Neuronal stem cell (in vitro differentiated cells): ENCODE measurements at regions not wholly inside any gene's neighbourhood (a gene's known extent, or its start where the extent isn't known, plus 50 kb on each side); places are given as distances from the start of the nearest gene placed in this dataset.

ENCODE experiments used
- DNase-seq: peaks from one replicate; pipeline ENCODE4 v3.0.0-alpha.2; 2013; ENCODE audit warnings: low spot score
- H2AFZ ChIP-seq: one replicate; pipeline ENCODE4 v1.6.1; 2013; ENCODE audit warnings: mild to moderate bottlenecking, low read length, inconsistent platforms
- H2AK5ac ChIP-seq: 2 replicates; pipeline ENCODE4 v1.6.1; 2013; ENCODE audit warnings: low read depth, mild to moderate bottlenecking, inconsistent platforms, low read length, moderate library complexity, mixed read lengths
- H2BK120ac ChIP-seq: 2 replicates; pipeline ENCODE4 v1.6.1; 2013; ENCODE audit warnings: low read depth, mild to moderate bottlenecking, inconsistent platforms, low read length, moderate library complexity, mixed read lengths
- H2BK12ac ChIP-seq: one replicate; pipeline ENCODE4 v1.6.1; 2013; ENCODE audit warnings: low read length, inconsistent platforms
- H2BK15ac ChIP-seq: 2 replicates; pipeline ENCODE4 v1.6.1; 2013; ENCODE audit warnings: mild to moderate bottlenecking, low read length, inconsistent platforms, mixed read lengths
- H2BK5ac ChIP-seq: one replicate; pipeline ENCODE4 v1.6.1; 2013; ENCODE audit warnings: inconsistent platforms, mild to moderate bottlenecking, low read length, moderate library complexity
- H3K14ac ChIP-seq: one replicate; pipeline ENCODE4 v1.6.1; 2013; ENCODE audit warnings: low read length, inconsistent platforms
- H3K18ac ChIP-seq: 2 replicates; pipeline ENCODE4 v1.6.1; 2013; ENCODE audit warnings: low read length, inconsistent platforms
- H3K23ac ChIP-seq: 2 replicates; pipeline ENCODE4 v1.6.1; 2013; ENCODE audit warnings: low read depth, mild to moderate bottlenecking, mixed read lengths, low read length, inconsistent platforms; ENCODE audit not compliant: poor library complexity
- H3K27ac ChIP-seq: replicated peaks from 3 replicates; pipeline ENCODE4 v1.5.1; 2013; ENCODE audit warnings: low read length, inconsistent platforms
- H3K27me3 ChIP-seq, 3 experiments: 2 replicates each; pipeline ENCODE4 v1.6.1; 2013; ENCODE audit warnings: low read length in 3 of 3, mild to moderate bottlenecking in 2 of 3, inconsistent platforms in 1 of 3, low read depth in 1 of 3, mixed read lengths in 1 of 3, moderate library complexity in 1 of 3; ENCODE audit not compliant: control insufficient read depth in 3 of 3, insufficient read depth in 3 of 3
- H3K36me3 ChIP-seq, 2 donors: replicated peaks in 1 of 2; 2 replicates each; pipeline ENCODE4 v1.6.1; 2013; ENCODE audit warnings: low read length in 2 of 2; ENCODE audit not compliant: control insufficient read depth in 2 of 2, insufficient read depth in 2 of 2
- H3K4ac ChIP-seq: 2 replicates; pipeline ENCODE4 v1.6.1; 2013; ENCODE audit warnings: inconsistent platforms, mild to moderate bottlenecking, low read length, moderate library complexity
- H3K4me1 ChIP-seq, 2 donors: 1 replicate in 1 of 2; 2 replicates in 1 of 2; pipeline ENCODE4 v1.6.1; 2013; ENCODE audit warnings: low read length in 2 of 2, low read depth in 1 of 2; ENCODE audit not compliant: control insufficient read depth in 2 of 2, insufficient read depth in 1 of 2
- H3K4me2 ChIP-seq: one replicate; pipeline ENCODE4 v1.6.1; 2013; ENCODE audit warnings: mild to moderate bottlenecking, low read length, inconsistent platforms; ENCODE audit not compliant: insufficient read depth, poor library complexity, severe bottlenecking
- H3K4me3 ChIP-seq, 2 donors: 2 replicates each; pipeline ENCODE4 v1.5.1; 2013; ENCODE audit warnings: low read length in 2 of 2, mild to moderate bottlenecking in 2 of 2, inconsistent platforms in 1 of 2, moderate library complexity in 1 of 2
- H3K79me1 ChIP-seq: one replicate; pipeline ENCODE4 v1.6.1; 2013; ENCODE audit warnings: low read depth, mild to moderate bottlenecking, inconsistent platforms, low read length, moderate library complexity
- H3K9ac ChIP-seq: one replicate; pipeline ENCODE4 v1.6.1; 2013; ENCODE audit warnings: mild to moderate bottlenecking, low read depth, low read length, inconsistent platforms; ENCODE audit not compliant: poor library complexity
- H3K9me3 ChIP-seq, 2 donors: replicated peaks in 1 of 2; 2 replicates each; pipeline versions ENCODE3 to v1.6.1; 2013; ENCODE audit warnings: low read length in 2 of 2, mild to moderate bottlenecking in 2 of 2, inconsistent platforms in 1 of 2, low read depth in 1 of 2, mixed read lengths in 1 of 2, moderate library complexity in 1 of 2; ENCODE audit not compliant: control insufficient read depth in 2 of 2, insufficient read depth in 1 of 2
- H4K8ac ChIP-seq: one replicate; pipeline ENCODE4 v1.6.1; 2013; ENCODE audit warnings: low read depth, mild to moderate bottlenecking, inconsistent platforms, low read length, moderate library complexity
- H4K91ac ChIP-seq: one replicate; pipeline ENCODE4 v1.6.1; 2013; ENCODE audit warnings: low read length, low read depth, mild to moderate bottlenecking, inconsistent platforms; ENCODE audit not compliant: poor library complexity
- WGBS, 2 donors: extraction: QIAGEN DNeasy Blood & Tissue Kit; methylation state at CpG; one replicate each; pipeline ENCODE4 v1.1.7; 2013; ENCODE audit warnings: missing lambda C conversion rate in 2 of 2, mixed read lengths in 1 of 2; ENCODE audit not compliant: insufficient read length in 2 of 2, insufficient replicate concordance in 1 of 2; ENCODE audit errors: extremely low coverage in 2 of 2; 5-methylcytosine and 5-hydroxymethylcytosine counted together

DNA sequence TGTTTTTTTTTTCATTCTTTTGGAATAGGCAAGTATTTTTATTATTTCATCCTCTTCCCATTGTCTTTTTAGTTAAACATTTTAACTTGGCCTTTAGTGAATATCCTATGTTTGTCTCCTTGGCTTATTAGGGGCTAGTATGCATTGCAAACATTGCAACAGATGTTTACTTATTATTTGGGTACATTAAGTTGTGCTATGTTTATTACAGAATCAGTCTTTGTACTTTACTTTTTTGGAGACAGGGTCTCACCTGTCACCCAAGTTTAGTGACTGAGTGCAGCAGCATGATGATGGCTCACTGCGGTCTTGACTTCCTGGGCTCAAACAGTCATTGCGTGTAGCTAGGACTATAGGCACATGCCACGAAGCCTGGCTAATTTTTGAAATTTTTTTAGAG is 51.1 kb upstream of the NUDT6 start:
- no peak overlapping the region for H3K4me3 ChIP-seq

DNA sequence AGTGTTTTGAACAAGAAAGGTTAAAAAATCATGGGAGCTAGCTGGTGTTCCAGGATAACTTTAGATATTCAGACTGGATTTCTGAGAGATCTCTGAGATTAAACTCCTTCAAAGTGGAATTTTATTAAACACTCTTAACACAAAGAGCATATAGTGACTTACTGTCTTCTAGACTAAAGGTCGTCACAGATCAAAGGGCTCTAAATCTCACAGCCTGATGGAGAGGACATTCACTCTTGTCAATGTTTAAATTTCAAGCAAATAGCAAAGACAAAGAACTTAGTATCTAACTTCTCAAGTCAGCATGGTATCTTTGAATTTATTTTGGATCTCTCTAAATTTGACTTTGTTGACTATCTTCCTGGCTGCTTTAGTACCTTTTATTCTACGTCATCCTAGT is 53.7 kb upstream of the NUDT6 start:
- H3K27me3 ChIP-seq = no peaks in the 10 kb centered on the region
- peaks cover 2% of the 10 kb centered on the region for H3K79me1 ChIP-seq
- H3K23ac ChIP-seq = no peak overlapping the region
- H4K91ac ChIP-seq = no peak overlapping the region
- H3K36me3 ChIP-seq = peaks cover 26 to 61% of the 10 kb centered on the region in 2 donors
- H3K4me3 ChIP-seq = no peak overlapping the region
- no peak overlapping the region for H2BK120ac ChIP-seq
- H3K14ac ChIP-seq = no peak overlapping the region
- H3K4ac ChIP-seq = no peak overlapping the region
- WGBS, 2 donors = no CpG with 5 or more reads among the region's 2 CpGs
- DNase-seq = no peak
- H2AFZ ChIP-seq = no peak overlapping the region
- H2BK12ac ChIP-seq = no peak overlapping the region
- H2BK5ac ChIP-seq = no peak overlapping the region
- H3K4me1 ChIP-seq = no peaks in the 10 kb centered on the region
- H3K18ac ChIP-seq = no peak overlapping the region
- H3K9me3 ChIP-seq = peaks cover 20 to 53% of the 10 kb centered on the region in 2 donors
- no peak overlapping the region for H2BK15ac ChIP-seq
- no peak overlapping the region for H3K4me2 ChIP-seq
- H3K9ac ChIP-seq = no peak overlapping the region
- H4K8ac ChIP-seq = no peak overlapping the region
- H2AK5ac ChIP-seq = no peak overlapping the region
- H3K27ac ChIP-seq = no peak overlapping the region

More for the DNA sequence above, 51.1 kb upstream of the NUDT6 start:
- Histone ChIP-seq H3K27me3 (no peaks in the 10 kb centered on the region), H3K9ac (no peak overlapping the region), H3K36me3 (peaks cover 17 to 50% of the 10 kb centered on the region in 2 donors), H3K4me1 (no peaks in the 10 kb centered on the region), H2AFZ (no peak overlapping the region), H3K18ac (no peak overlapping the region), H2BK12ac (no peak overlapping the region), H4K8ac (no peak overlapping the region), H3K27ac (no peak overlapping the region), H2BK120ac (no peak overlapping the region), H3K14ac (no peak overlapping the region), H2AK5ac (no peak overlapping the region), H2BK5ac (no peak overlapping the region), H3K9me3 (peaks cover 19 to 39% of the 10 kb centered on the region in 2 donors), H3K79me1 (peaks cover 2% of the 10 kb centered on the region), H3K4me2 (no peak overlapping the region), H3K23ac (no peak overlapping the region), H3K4ac (no peak overlapping the region), H2BK15ac (no peak overlapping the region), H4K91ac (no peak overlapping the region)
- WGBS, 2 donors = no CpG with 5 or more reads among the region's 3 CpGs
- no peak for DNase-seq

- Histone ChIP-seq H2AFZ (no peak overlapping the region), H3K23ac (peak overlapping the region; percentile 73), H4K8ac (no peak overlapping the region), H3K4me1 (no peaks in the 10 kb centered on the region), H3K9ac (peak overlapping the region; percentile 30), H3K4me3 (no peak overlapping the region), H3K4me2 (no peak overlapping the region), H4K91ac (no peak overlapping the region), H2BK5ac (no peak overlapping the region), H3K79me1 (peaks cover 2% of the 10 kb centered on the region), H3K27me3 (no peaks in the 10 kb centered on the region), H3K9me3 (peaks cover 20 to 53% of the 10 kb centered on the region in 2 donors), H2BK120ac (no peak overlapping the region), H2BK12ac (no peak overlapping the region), H3K36me3 (peaks cover 26 to 65% of the 10 kb centered on the region in 2 donors), H2BK15ac (no peak overlapping the region), H2AK5ac (no peak overlapping the region), H3K27ac (no peak overlapping the region), H3K14ac (no peak overlapping the region), H3K4ac (no peak overlapping the region), H3K18ac (peak overlapping the region; percentile 8)
- no peak for DNase-seq
- no CpG with 5 or more reads among the region's 9 CpGs for WGBS, 2 donors
These were observed 54.7 kb upstream of the NUDT6 start for GRCh38 chr4:122977103-122977502.

GRCh38 chr4:122978109-122978508 is 55.7 kb upstream of the NUDT6 start:
- no peak overlapping the region for H4K91ac ChIP-seq
- no peak overlapping the region for H4K8ac ChIP-seq
- DNase-seq = no peak
- H3K9me3 ChIP-seq = peaks cover 20 to 53% of the 10 kb centered on the region in 2 donors
- no peak overlapping the region for H3K4me2 ChIP-seq
- no peak overlapping the region for H2AK5ac ChIP-seq
- no peak overlapping the region for H3K14ac ChIP-seq
- no peaks in the 10 kb centered on the region for H3K27me3 ChIP-seq
- no peak overlapping the region for H2AFZ ChIP-seq
- H3K4ac ChIP-seq = no peak overlapping the region
- no peak overlapping the region for H2BK5ac ChIP-seq
- H3K79me1 ChIP-seq = peaks cover 2% of the 10 kb centered on the region
- H3K18ac ChIP-seq = no peak overlapping the region
- H2BK120ac ChIP-seq = no peak overlapping the region
- H2BK15ac ChIP-seq = no peak overlapping the region
- no peak overlapping the region for H3K23ac ChIP-seq
- H3K4me3 ChIP-seq = no peak overlapping the region
- H3K4me1 ChIP-seq = no peaks in the 10 kb centered on the region
- no peak overlapping the region for H3K9ac ChIP-seq
- H3K36me3 ChIP-seq = peaks cover 26 to 66% of the 10 kb centered on the region in 2 donors
- no CpG with 5 or more reads among the region's 5 CpGs for WGBS, 2 donors
- no peak overlapping the region for H2BK12ac ChIP-seq
- no peak overlapping the region for H3K27ac ChIP-seq
